ENCODE measurements at regions not wholly inside any gene's neighbourhood (a gene's known extent, or its start where the extent isn't known, plus 50 kb on each side); places are given as distances from the start of the nearest gene placed in this dataset.

GRCh38 chr2:133943108-133943507 is 310.8 kb upstream of the MGAT5 start:
- H3K27ac Mint-ChIP-seq = no peak overlapping the region
- TF ChIP-seq CTCF (IDR thresholded peaks at IDR 0.05) = no peak

GRCh38 chr2:133945089-133945488 is 308.8 kb upstream of the MGAT5 start:
- intact Hi-C loops (cut with micrococcal nuclease) = no loop called here
- no peak overlapping the region for H3K27ac Mint-ChIP-seq
- no peaks in the 10 kb centered on the region for H3K27me3 Mint-ChIP-seq
- no peaks in the 10 kb centered on the region for H3K36me3 Mint-ChIP-seq (ENCODE audit: low read depth)
- ChIA-PET CTCF (no interaction called here), POLR2A (no interaction called here)
- H3K9me3 Mint-ChIP-seq = no peaks in the 10 kb centered on the region
- H3K4me1 Mint-ChIP-seq = peaks cover 31% of the 10 kb centered on the region
- no peak for ATAC-seq (ENCODE audit: low read depth)
- DNase-seq = no peak
- TF ChIP-seq CTCF (IDR thresholded peaks at IDR 0.05) = no peak
- H3K4me3 Mint-ChIP-seq = no peak overlapping the region

More at GRCh38 chr2:133943108-133943507, 310.8 kb upstream of the MGAT5 start:
- Mint-ChIP-seq H3K9me3 (no peaks in the 10 kb centered on the region), H3K36me3 (ENCODE audit: low read depth) (no peaks in the 10 kb centered on the region), H3K27me3 (no peaks in the 10 kb centered on the region), H3K4me3 (no peak overlapping the region), H3K4me1 (peaks cover 17% of the 10 kb centered on the region)
- intact Hi-C loops (cut with micrococcal nuclease) = no loop called here
- ATAC-seq (ENCODE audit: low read depth) (no peak), DNase-seq (no peak)
- CTCF ChIA-PET = no interaction called here
- POLR2A ChIA-PET = no interaction called here

- no peak for DNase-seq
- no peaks in the 10 kb centered on the region for H3K27me3 Mint-ChIP-seq
- no peaks in the 10 kb centered on the region for H3K36me3 Mint-ChIP-seq (ENCODE audit: low read depth)
- CTCF ChIA-PET = no interaction called here
- POLR2A ChIA-PET = no interaction called here
- ATAC-seq (ENCODE audit: low read depth) = no peak
- H3K27ac Mint-ChIP-seq = no peak overlapping the region
- H3K4me3 Mint-ChIP-seq = no peak overlapping the region
- intact Hi-C loops (cut with micrococcal nuclease) = no loop called here
- no peaks in the 10 kb centered on the region for H3K9me3 Mint-ChIP-seq
- peaks cover 43% of the 10 kb centered on the region for H3K4me1 Mint-ChIP-seq
- no peak for TF ChIP-seq CTCF (IDR thresholded peaks at IDR 0.05)
Observed at GRCh38 chr2:133947057-133947456, 306.8 kb upstream of the MGAT5 start.

- CTCF ChIA-PET = interaction anchor here (1.9 kb wide), 1 partner anchor 463 kb away, joined by 7 read pairs; no protein-coding TSS in a partner anchor
- Mint-ChIP-seq H3K27me3 (no peaks in the 10 kb centered on the region), H3K27ac (no peak overlapping the region)
Observed at GRCh38 chr2:133948610-133949290, 305.1 kb upstream of the MGAT5 start.

GRCh38 chr2:133949595-133949994 is 304.3 kb upstream of the MGAT5 start:
- ChIA-PET POLR2A (interaction anchor here (1.7 kb wide), 1 partner anchor 91 kb away, joined by 4 read pairs; no protein-coding TSS in a partner anchor), CTCF (interaction anchor here (0.7 to 1.9 kb wide), 2 partner anchors 295 to 462 kb away, joined by 3 to 7 read pairs; no protein-coding TSS in a partner anchor)
- peaks cover 68% of the 10 kb centered on the region for H3K4me1 Mint-ChIP-seq
- TF ChIP-seq CTCF (IDR thresholded peaks at IDR 0.05) = no peak
- no peak overlapping the region for H3K27ac Mint-ChIP-seq
- no peak overlapping the region for H3K4me3 Mint-ChIP-seq
- no peak for ATAC-seq (ENCODE audit: low read depth)
- intact Hi-C loops (cut with micrococcal nuclease) = no loop called here
- no peak for DNase-seq
- no peaks in the 10 kb centered on the region for H3K9me3 Mint-ChIP-seq
- H3K36me3 Mint-ChIP-seq (ENCODE audit: low read depth) = no peaks in the 10 kb centered on the region
- H3K27me3 Mint-ChIP-seq = no peaks in the 10 kb centered on the region

More at GRCh38 chr2:133948610-133949290, 305.1 kb upstream of the MGAT5 start:
- Mint-ChIP-seq H3K9me3 (no peaks in the 10 kb centered on the region), H3K36me3 (ENCODE audit: low read depth) (no peaks in the 10 kb centered on the region), H3K4me3 (no peak overlapping the region), H3K4me1 (peaks cover 60% of the 10 kb centered on the region)
- intact Hi-C loops (cut with micrococcal nuclease) = no loop called here
- DNase-seq (no peak), ATAC-seq (ENCODE audit: low read depth) (no peak)
- POLR2A ChIA-PET = interaction anchor here (1.7 kb wide), 1 partner anchor 92 kb away, joined by 4 read pairs; no protein-coding TSS in a partner anchor
- no peak for TF ChIP-seq CTCF (IDR thresholded peaks at IDR 0.05)

Data from activated B cell treated with CpG ODN at 0.5 μM for 24 hours (primary cell).